Karpas-422 (cell line): ENCODE measurements at regions not wholly inside any gene's neighbourhood (a gene's known extent, or its start where the extent isn't known, plus 50 kb on each side); places are given as distances from the start of the nearest gene placed in this dataset.
"Not testable (repeated sequence)": the region's sequence is repeated elsewhere in the genome, so short reads cannot be mapped to it uniquely, and the experiment has no call there.

ENCODE experiments used
- DNase-seq: peaks from one replicate; pipeline ENCODE4 v3.0.0-alpha.2; 2015
- H2AFZ ChIP-seq: fragments of 200-600 bp; sonication (generic); 2 replicates; pipeline ENCODE4 v1.6.1; 2014; ENCODE audit warnings: antibody characterized with exemption, low read length, mixed read lengths
- H3K27ac ChIP-seq: fragments of 200-600 bp; sonication (generic); 2 replicates; pipeline ENCODE4 v1.5.1; 2014; ENCODE audit warnings: mild to moderate bottlenecking, low read length, moderate library complexity
- H3K27me3 ChIP-seq: fragments of 200-600 bp; sonication (generic); 2 replicates; pipeline ENCODE4 v1.6.1; 2014; ENCODE audit warnings: low read length, mixed read lengths
- H3K36me3 ChIP-seq: fragments of 200-600 bp; sonication (generic); 2 replicates; pipeline ENCODE4 v1.6.1; 2014; ENCODE audit warnings: low read length, mixed read lengths; ENCODE audit not compliant: insufficient read depth
- H3K4me1 ChIP-seq: fragments of 200-600 bp; sonication (generic); 2 replicates; pipeline ENCODE4 v1.6.1; 2014; ENCODE audit warnings: mild to moderate bottlenecking, low read length, mixed read lengths
- H3K4me2 ChIP-seq: fragments of 200-600 bp; sonication (generic); 2 replicates; pipeline ENCODE4 v1.6.1; 2014; ENCODE audit warnings: low read length, low read depth, mild to moderate bottlenecking; ENCODE audit not compliant: poor library complexity, severe bottlenecking
- H3K4me3 ChIP-seq: fragments of 200-600 bp; sonication (generic); 2 replicates; pipeline ENCODE4 v1.5.1; 2014; ENCODE audit warnings: mild to moderate bottlenecking, antibody characterized with exemption, low read length, mixed read lengths
- H3K79me2 ChIP-seq: fragments of 200-600 bp; sonication (generic); 2 replicates; pipeline ENCODE4 v1.6.1; 2014; ENCODE audit warnings: mild to moderate bottlenecking, low read length, mixed read lengths
- H3K9ac ChIP-seq: fragments of 200-600 bp; sonication (generic); 2 replicates; pipeline ENCODE4 v1.6.0; 2014; ENCODE audit warnings: low read length
- H3K9me2 ChIP-seq: fragments of 200-600 bp; sonication (generic), shearing (Covaris generic); replicated peaks from 2 replicates; pipeline ENCODE4 v1.6.0; 2014; ENCODE audit warnings: mild to moderate bottlenecking, low read length, moderate library complexity; ENCODE audit not compliant: insufficient read depth
- H3K9me3 ChIP-seq: fragments of 300-700, 200-600 bp; sonication (generic); 2 replicates; pipeline ENCODE4 v1.6.1; 2014; ENCODE audit warnings: low read length, mixed read lengths
- H4K20me1 ChIP-seq: fragments of 200-600 bp; sonication (generic); 2 replicates; pipeline ENCODE4 v1.6.1; 2014; ENCODE audit warnings: mild to moderate bottlenecking, antibody characterized with exemption, low read length, low read depth; ENCODE audit not compliant: insufficient read depth

GRCh38 chr6:48511378-48511777 lies 400.4 kb upstream of the PTCHD4 start:
- Histone ChIP-seq H3K4me1 (peaks cover 4% of the 10 kb centered on the region), H2AFZ (no peak overlapping the region), H3K36me3 (no peaks in the 10 kb centered on the region), H3K9me2 (no peaks in the 10 kb centered on the region), H3K27me3 (no peaks in the 10 kb centered on the region), H3K9me3 (no peaks in the 10 kb centered on the region), H3K27ac (no peak overlapping the region), H3K4me2 (no peak overlapping the region), H3K4me3 (no peak overlapping the region), H4K20me1 (no peaks in the 10 kb centered on the region), H3K9ac (no peak overlapping the region), H3K79me2 (no peaks in the 10 kb centered on the region)
- no peak for DNase-seq

- no peaks in the 10 kb centered on the region for H3K27me3 ChIP-seq
- no peak overlapping the region for H2AFZ ChIP-seq
- no peak overlapping the region for H3K27ac ChIP-seq
- H3K4me3 ChIP-seq = no peak overlapping the region
- H4K20me1 ChIP-seq = no peaks in the 10 kb centered on the region
- H3K4me2 ChIP-seq = no peak overlapping the region
- no peak for DNase-seq
- H3K9me2 ChIP-seq = no peaks in the 10 kb centered on the region
- H3K36me3 ChIP-seq = no peaks in the 10 kb centered on the region
- H3K9me3 ChIP-seq = no peaks in the 10 kb centered on the region
- no peak overlapping the region for H3K9ac ChIP-seq
- no peaks in the 10 kb centered on the region for H3K4me1 ChIP-seq
- H3K79me2 ChIP-seq = no peaks in the 10 kb centered on the region
These were observed 394.6 kb upstream of the PTCHD4 start for GRCh38 chr6:48505621-48506020.

- H3K9me2 ChIP-seq, H3K4me1 ChIP-seq, H3K36me3 ChIP-seq, H3K79me2 ChIP-seq, H3K27me3 ChIP-seq, H3K4me2 ChIP-seq, DNase-seq, H3K9ac ChIP-seq, H3K9me3 ChIP-seq, H4K20me1 ChIP-seq, H3K4me3 ChIP-seq, H3K27ac ChIP-seq, H2AFZ ChIP-seq: not testable (repeated sequence)
These were observed 382.4 kb upstream of the PTCHD4 start for GRCh38 chr6:48493432-48493831.

DNA sequence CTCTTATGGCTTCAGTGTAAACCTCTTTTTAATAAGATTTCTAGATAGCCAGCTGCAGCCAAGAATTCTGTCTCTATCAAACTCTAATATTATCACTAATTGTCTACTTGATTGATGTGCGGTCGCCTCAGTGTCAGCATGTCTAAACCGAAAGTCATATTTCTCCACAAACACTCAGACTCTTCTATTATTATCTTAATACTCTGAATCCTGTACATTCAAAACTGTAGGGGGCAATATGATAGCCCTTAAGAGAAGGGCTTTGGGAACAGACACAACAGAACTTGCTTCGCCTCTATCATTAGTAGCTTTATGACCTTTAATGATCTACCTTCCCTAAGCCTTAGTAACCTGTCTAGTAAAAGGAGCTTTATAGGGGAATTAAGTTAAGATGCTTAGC lies 379.7 kb upstream of the PTCHD4 start:
- no peaks in the 10 kb centered on the region for H4K20me1 ChIP-seq
- DNase-seq = no peak
- H3K79me2 ChIP-seq = no peaks in the 10 kb centered on the region
- H3K27ac ChIP-seq = no peak overlapping the region
- H3K27me3 ChIP-seq = no peaks in the 10 kb centered on the region
- no peaks in the 10 kb centered on the region for H3K9me2 ChIP-seq
- H3K9ac ChIP-seq = no peak overlapping the region
- no peaks in the 10 kb centered on the region for H3K9me3 ChIP-seq
- no peak overlapping the region for H2AFZ ChIP-seq
- no peak overlapping the region for H3K4me3 ChIP-seq
- H3K4me2 ChIP-seq = no peak overlapping the region
- no peaks in the 10 kb centered on the region for H3K4me1 ChIP-seq
- no peaks in the 10 kb centered on the region for H3K36me3 ChIP-seq

DNA sequence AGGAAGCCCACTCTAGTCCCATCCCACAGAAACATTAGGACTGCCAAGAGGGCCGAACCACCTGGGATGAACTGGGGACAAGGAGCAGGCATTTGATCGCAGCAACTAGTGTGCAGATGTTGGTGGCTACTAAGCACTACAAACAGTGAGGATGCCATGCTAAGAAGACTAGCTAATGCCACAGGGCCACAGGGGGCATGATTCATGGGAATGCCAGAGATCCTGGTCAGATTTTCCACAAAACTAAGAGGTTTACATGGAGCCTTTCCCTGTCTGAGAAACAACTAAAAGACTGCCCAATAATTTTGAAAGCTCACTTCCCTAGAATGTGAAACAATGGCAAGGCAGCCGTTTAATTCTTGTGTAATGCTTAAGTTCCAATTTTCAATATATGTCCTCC lies 375.9 kb upstream of the PTCHD4 start:
- Histone ChIP-seq H3K36me3 (no peaks in the 10 kb centered on the region), H3K27me3 (no peaks in the 10 kb centered on the region), H3K9me2 (no peaks in the 10 kb centered on the region), H3K9ac (no peak overlapping the region), H4K20me1 (no peaks in the 10 kb centered on the region), H2AFZ (no peak overlapping the region), H3K9me3 (no peaks in the 10 kb centered on the region), H3K27ac (no peak overlapping the region), H3K4me2 (no peak overlapping the region), H3K4me3 (no peak overlapping the region), H3K4me1 (no peaks in the 10 kb centered on the region), H3K79me2 (no peaks in the 10 kb centered on the region)
- no peak for DNase-seq

GRCh38 chr6:48486373-48486772 lies 375.4 kb upstream of the PTCHD4 start:
- Histone ChIP-seq H3K9ac (no peak overlapping the region), H2AFZ (no peak overlapping the region), H3K4me3 (no peak overlapping the region), H3K4me2 (no peak overlapping the region), H3K27ac (no peak overlapping the region), H3K79me2 (no peaks in the 10 kb centered on the region), H3K9me2 (no peaks in the 10 kb centered on the region), H3K36me3 (no peaks in the 10 kb centered on the region), H4K20me1 (no peaks in the 10 kb centered on the region), H3K27me3 (no peaks in the 10 kb centered on the region), H3K4me1 (no peaks in the 10 kb centered on the region), H3K9me3 (no peaks in the 10 kb centered on the region)
- DNase-seq = no peak

DNA sequence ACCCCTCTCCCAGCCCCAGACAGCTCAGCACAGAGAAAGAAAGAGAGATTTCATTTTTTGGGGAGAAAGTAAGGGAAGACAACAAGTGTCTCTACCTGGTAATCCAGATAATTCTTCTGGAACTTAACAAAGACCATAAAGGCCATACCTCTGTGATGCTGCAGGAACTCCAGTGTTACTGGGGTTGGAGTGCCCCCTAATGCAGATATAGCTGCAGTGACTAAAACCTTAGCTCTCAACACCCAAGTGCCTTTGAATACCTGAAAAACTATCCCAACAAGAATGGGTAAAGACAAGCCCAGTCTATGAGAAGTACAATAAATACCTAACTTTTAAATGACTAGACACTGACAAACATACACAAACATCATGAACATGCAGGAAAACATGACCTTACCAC lies 365.3 kb upstream of the PTCHD4 start:
- no peaks in the 10 kb centered on the region for H4K20me1 ChIP-seq
- H3K27ac ChIP-seq = no peak overlapping the region
- no peak overlapping the region for H3K4me3 ChIP-seq
- no peaks in the 10 kb centered on the region for H3K79me2 ChIP-seq
- no peaks in the 10 kb centered on the region for H3K27me3 ChIP-seq
- no peaks in the 10 kb centered on the region for H3K36me3 ChIP-seq
- no peak overlapping the region for H3K4me2 ChIP-seq
- H3K9me2 ChIP-seq = no peaks in the 10 kb centered on the region
- H3K9ac ChIP-seq = no peak overlapping the region
- H2AFZ ChIP-seq = no peak overlapping the region
- H3K4me1 ChIP-seq = no peaks in the 10 kb centered on the region
- no peaks in the 10 kb centered on the region for H3K9me3 ChIP-seq
- DNase-seq = peak; percentile 49

- no peaks in the 10 kb centered on the region for H3K79me2 ChIP-seq
These were observed 364.3 kb upstream of the PTCHD4 start for GRCh38 chr6:48475275-48475674.

DNA sequence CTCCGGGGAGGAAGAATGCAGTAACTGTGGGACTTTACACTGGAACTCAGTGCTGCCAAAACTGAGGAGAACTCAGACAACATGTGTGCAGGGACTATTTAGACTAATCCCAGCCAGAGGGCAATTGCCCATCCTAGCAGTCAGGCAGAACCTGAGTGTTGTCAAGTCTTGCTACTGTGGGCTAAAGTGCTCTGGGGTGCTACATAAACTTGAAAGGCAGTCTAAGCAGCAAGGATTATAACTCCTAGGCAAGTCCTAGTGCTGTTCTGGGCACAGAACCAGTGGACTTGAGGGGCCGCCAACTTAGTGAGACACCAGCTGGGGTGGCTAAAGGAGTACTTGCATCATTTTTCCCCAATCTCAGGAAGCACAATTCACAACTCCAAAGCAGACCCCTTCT lies 363.8 kb upstream of the PTCHD4 start:
- Histone ChIP-seq H2AFZ (no peak overlapping the region), H3K4me1 (no peaks in the 10 kb centered on the region), H3K9me3 (no peaks in the 10 kb centered on the region)

More at GRCh38 chr6:48475275-48475674, 364.3 kb upstream of the PTCHD4 start:
- no peak overlapping the region for H3K4me3 ChIP-seq
- no peaks in the 10 kb centered on the region for H3K27me3 ChIP-seq
- H3K4me2 ChIP-seq = no peak overlapping the region
- no peak overlapping the region for H3K27ac ChIP-seq
- no peaks in the 10 kb centered on the region for H4K20me1 ChIP-seq
- no peak overlapping the region for H2AFZ ChIP-seq
- no peaks in the 10 kb centered on the region for H3K9me2 ChIP-seq
- no peaks in the 10 kb centered on the region for H3K9me3 ChIP-seq
- H3K36me3 ChIP-seq = no peaks in the 10 kb centered on the region
- peak; percentile 10 for DNase-seq
- H3K4me1 ChIP-seq = no peaks in the 10 kb centered on the region
- no peak overlapping the region for H3K9ac ChIP-seq

More for the DNA sequence above, 363.8 kb upstream of the PTCHD4 start:
- no peaks in the 10 kb centered on the region for H3K27me3 ChIP-seq
- peak; percentile 23 for DNase-seq
- H3K27ac ChIP-seq = no peak overlapping the region
- H3K79me2 ChIP-seq = no peaks in the 10 kb centered on the region
- no peak overlapping the region for H3K4me2 ChIP-seq
- H3K36me3 ChIP-seq = no peaks in the 10 kb centered on the region
- no peaks in the 10 kb centered on the region for H3K9me2 ChIP-seq
- no peak overlapping the region for H3K9ac ChIP-seq
- H4K20me1 ChIP-seq = no peaks in the 10 kb centered on the region
- no peak overlapping the region for H3K4me3 ChIP-seq
